ENCODE measurements at regions not wholly inside any gene's neighbourhood (a gene's known extent, or its start where the extent isn't known, plus 50 kb on each side); places are given as distances from the start of the nearest gene placed in this dataset.

- no peak for DNase-seq
- Histone ChIP-seq H3K36me3 (replicated peaks in 1 of 2) (no peaks in the 10 kb centered on the region), H3K9me3 (replicated peaks in 1 of 3) (no peaks in the 10 kb centered on the region), H3K27ac (no peak overlapping the region), H3K4me1 (replicated peaks in 1 of 2) (no peaks in the 10 kb centered on the region), H3K27me3 (no peaks in the 10 kb centered on the region), H3K4me3 (no peak overlapping the region)
- intact Hi-C loops (cut with DNase I), result no loop called here
- TF ChIP-seq, protein P1, sequence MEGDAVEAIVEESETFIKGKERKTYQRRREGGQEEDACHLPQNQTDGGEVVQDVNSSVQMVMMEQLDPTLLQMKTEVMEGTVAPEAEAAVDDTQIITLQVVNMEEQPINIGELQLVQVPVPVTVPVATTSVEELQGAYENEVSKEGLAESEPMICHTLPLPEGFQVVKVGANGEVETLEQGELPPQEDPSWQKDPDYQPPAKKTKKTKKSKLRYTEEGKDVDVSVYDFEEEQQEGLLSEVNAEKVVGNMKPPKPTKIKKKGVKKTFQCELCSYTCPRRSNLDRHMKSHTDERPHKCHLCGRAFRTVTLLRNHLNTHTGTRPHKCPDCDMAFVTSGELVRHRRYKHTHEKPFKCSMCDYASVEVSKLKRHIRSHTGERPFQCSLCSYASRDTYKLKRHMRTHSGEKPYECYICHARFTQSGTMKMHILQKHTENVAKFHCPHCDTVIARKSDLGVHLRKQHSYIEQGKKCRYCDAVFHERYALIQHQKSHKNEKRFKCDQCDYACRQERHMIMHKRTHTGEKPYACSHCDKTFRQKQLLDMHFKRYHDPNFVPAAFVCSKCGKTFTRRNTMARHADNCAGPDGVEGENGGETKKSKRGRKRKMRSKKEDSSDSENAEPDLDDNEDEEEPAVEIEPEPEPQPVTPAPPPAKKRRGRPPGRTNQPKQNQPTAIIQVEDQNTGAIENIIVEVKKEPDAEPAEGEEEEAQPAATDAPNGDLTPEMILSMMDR (IDR thresholded peaks at IDR 0.05), result no peak
- TF ChIP-seq POLR2A (IDR thresholded peaks at IDR 0.05), result no peak
Measured at GRCh38 chr10:52459097-52459496, 145.0 kb downstream of the DKK1 start.

GRCh38 chr10:52463826-52464225 lies 149.7 kb downstream of the DKK1 start:
- WGBS, 4 donors, result 44 to 52% (median 50%) methylated on average over 1 of the region's 1 CpG
- Histone ChIP-seq H3K36me3 (replicated peaks in 1 of 2) (no peaks in the 10 kb centered on the region), H3K27me3 (no peaks in the 10 kb centered on the region), H3K9me3 (replicated peaks in 1 of 3) (no peaks in the 10 kb centered on the region), H3K4me1 (replicated peaks in 1 of 2) (no peaks in the 10 kb centered on the region), H3K4me3 (no peak overlapping the region), H3K27ac (no peak overlapping the region)
- intact Hi-C loops (cut with DNase I), result no loop called here
- DNase-seq, result no peak
- TF ChIP-seq POLR2A (IDR thresholded peaks at IDR 0.05), result no peak
- TF ChIP-seq, protein P1 (IDR thresholded peaks at IDR 0.05), result no peak

GRCh38 chr10:52464368-52465124 lies 150.5 kb downstream of the DKK1 start:
- intact Hi-C loops (cut with DNase I), result no loop called here
- 86 to 89% (median 87%) methylated on average over 9 of the region's 9 CpGs for whole genome bisulfite sequencing, 4 donors

DNA sequence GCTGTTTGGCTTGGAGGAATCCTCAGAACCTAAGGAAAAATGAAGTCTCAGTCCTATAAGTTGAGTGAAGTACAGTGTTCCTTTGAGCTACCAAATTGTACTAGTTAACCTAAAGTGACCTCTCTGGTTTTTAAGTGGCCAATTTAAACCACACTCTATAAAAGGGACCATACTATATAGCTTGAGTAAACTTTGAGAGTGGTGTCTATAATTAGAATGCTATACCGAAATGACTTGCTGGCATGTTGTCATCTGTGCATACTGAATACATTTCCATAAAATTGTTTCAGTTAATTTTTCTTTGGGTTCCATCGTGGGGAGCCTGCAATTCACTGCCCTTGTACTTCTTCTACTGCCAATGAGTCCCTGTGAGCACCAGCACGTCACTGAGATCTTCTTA lies 151.1 kb downstream of the DKK1 start:
- no peaks in the 10 kb centered on the region for H3K4me1 ChIP-seq (replicated peaks in 1 of 2)
- no peak overlapping the region for H3K27ac ChIP-seq
- intact Hi-C loops (cut with DNase I), result no loop called here
- DNase-seq, result no peak
- WGBS, 4 donors, result 71 to 80% (median 76%) methylated on average over 3 of the region's 3 CpGs
- H3K27me3 ChIP-seq, result no peaks in the 10 kb centered on the region
- no peaks in the 10 kb centered on the region for H3K36me3 ChIP-seq (replicated peaks in 1 of 2)
- TF ChIP-seq, protein P1 (IDR thresholded peaks at IDR 0.05), result no peak
- TF ChIP-seq POLR2A (IDR thresholded peaks at IDR 0.05), result no peak
- H3K9me3 ChIP-seq (replicated peaks in 1 of 3), result no peaks in the 10 kb centered on the region
- no peak overlapping the region for H3K4me3 ChIP-seq

More at GRCh38 chr10:52464368-52465124, 150.5 kb downstream of the DKK1 start:
- Histone ChIP-seq H3K9me3 (replicated peaks in 1 of 3) (no peaks in the 10 kb centered on the region), H3K27me3 (no peaks in the 10 kb centered on the region), H3K27ac (no peak overlapping the region), H3K36me3 (replicated peaks in 1 of 2) (no peaks in the 10 kb centered on the region), H3K4me3 (no peak overlapping the region), H3K4me1 (replicated peaks in 1 of 2) (no peaks in the 10 kb centered on the region)
- DNase-seq, result no peak
- TF ChIP-seq, protein P1 (IDR thresholded peaks at IDR 0.05), result no peak
- TF ChIP-seq POLR2A (IDR thresholded peaks at IDR 0.05), result no peak

Data from adrenal gland (tissue), 9 donors.